NOMO-1 treated with dmso at 0.1 percent for 144 hours (cell line): ENCODE measurements at regions not wholly inside any gene's neighbourhood (a gene's known extent, or its start where the extent isn't known, plus 50 kb on each side); places are given as distances from the start of the nearest gene placed in this dataset.
"Not testable (repeated sequence)": the region's sequence is repeated elsewhere in the genome, so short reads cannot be mapped to it uniquely, and the experiment has no call there.

ENCODE experiments used
- DNase-seq: peaks from one replicate; lab custom pipeline; 2025; ENCODE audit not compliant: unreplicated experiment; lab: John Stamatoyannopoulos, UW

- no peak for DNase-seq
These were observed 380.2 kb downstream of the LNPK start for GRCh38 chr2:175621821-175622220.

- DNase-seq = no peak
These were observed 382.0 kb downstream of the LNPK start for GRCh38 chr2:175620106-175620505.

GRCh38 chr2:175619179-175620045 is 382.7 kb downstream of the LNPK start:
- no peak for DNase-seq

- DNase-seq = no peak
These were observed 389.8 kb downstream of the LNPK start for GRCh38 chr2:175612280-175612679.

- no peak for DNase-seq
These were observed 395.8 kb downstream of the LNPK start for GRCh38 chr2:175606010-175606841.

- DNase-seq = no peak
These were observed 396.4 kb downstream of the LNPK start for GRCh38 chr2:175605640-175606009.

- DNase-seq = no peak
These were observed 400.1 kb downstream of the LNPK start for GRCh38 chr2:175601969-175602368.

- DNase-seq = no peak
These were observed 401.9 kb downstream of the LNPK start for GRCh38 chr2:175599966-175600831.

GRCh38 chr2:175597286-175597685 is 404.8 kb downstream of the LNPK start:
- no peak for DNase-seq

GRCh38 chr2:175595139-175595538 is 406.9 kb downstream of the LNPK start:
- DNase-seq = no peak

GRCh38 chr2:175593686-175594525 is 408.2 kb downstream of the LNPK start:
- not testable (repeated sequence) for DNase-seq

- not testable (repeated sequence) for DNase-seq
These were observed 406.7 kb upstream of the ATP5MC3 start for GRCh38 chr2:175588213-175588612.

- DNase-seq = no peak
These were observed 404.0 kb upstream of the ATP5MC3 start for GRCh38 chr2:175585496-175585895.

- DNase-seq = no peak
These were observed 399.1 kb upstream of the ATP5MC3 start for GRCh38 chr2:175580652-175581051.

- peak; percentile 36 for DNase-seq
These were observed 398.1 kb upstream of the ATP5MC3 start for GRCh38 chr2:175579646-175580045.

GRCh38 chr2:175577368-175577970 is 396.0 kb upstream of the ATP5MC3 start:
- DNase-seq = no peak

- DNase-seq = no peak
These were observed 395.4 kb upstream of the ATP5MC3 start for GRCh38 chr2:175576875-175577274.

GRCh38 chr2:175576270-175576669 is 394.8 kb upstream of the ATP5MC3 start:
- DNase-seq = no peak

- DNase-seq = no peak
These were observed 394.1 kb upstream of the ATP5MC3 start for GRCh38 chr2:175575346-175576258.
